ENCODE measurements at regions not wholly inside any gene's neighbourhood (a gene's known extent, or its start where the extent isn't known, plus 50 kb on each side); places are given as distances from the start of the nearest gene placed in this dataset.
A peak's percentile ranks its signal among the peaks of the same experiment; 100 is the strongest.

GRCh38 chr5:82784521-82784920, 292.7 kb downstream of the TMEM167A start:
- H3K27ac ChIP-seq, result no peak overlapping the region
- H3K36me3 ChIP-seq, result no peaks in the 10 kb centered on the region
- intact Hi-C loops (cut with DNase I), result loop anchor here in 1 of 2 donors (10.0 kb wide), 1 partner anchor 140 kb away; no protein-coding TSS in a partner anchor
- DNase-seq (no peak), ATAC-seq (no peak)
- no peak for TF ChIP-seq CTCF (IDR thresholded peaks at IDR 0.05)
- no peaks in the 10 kb centered on the region for H3K27me3 ChIP-seq
- no peaks in the 10 kb centered on the region for H3K9me3 ChIP-seq
- H3K4me1 ChIP-seq, result no peaks in the 10 kb centered on the region
- no peak overlapping the region for H3K4me3 ChIP-seq

- Histone ChIP-seq H3K4me1 (no peaks in the 10 kb centered on the region), H3K36me3 (no peaks in the 10 kb centered on the region), H3K27ac (no peak overlapping the region), H3K9me3 (no peaks in the 10 kb centered on the region), H3K27me3 (no peaks in the 10 kb centered on the region), H3K4me3 (no peak overlapping the region)
- no peak for TF ChIP-seq CTCF (IDR thresholded peaks at IDR 0.05)
- intact Hi-C loops (cut with DNase I), result no loop called here
- no peak for ATAC-seq
- DNase-seq, result no peak
These were observed 300.1 kb downstream of the TMEM167A start for GRCh38 chr5:82777106-82777505.

- H3K27me3 ChIP-seq, result no peaks in the 10 kb centered on the region
- no peak for ATAC-seq
- no peaks in the 10 kb centered on the region for H3K9me3 ChIP-seq
These were observed 304.9 kb downstream of the TMEM167A start for GRCh38 chr5:82772281-82772680.

GRCh38 chr5:82766206-82766605, 311.0 kb downstream of the TMEM167A start:
- Histone ChIP-seq H3K27me3 (no peaks in the 10 kb centered on the region), H3K4me3 (no peak overlapping the region), H3K4me1 (no peaks in the 10 kb centered on the region), H3K27ac (no peak overlapping the region), H3K9me3 (peaks cover 0 to 1% of the 10 kb centered on the region in 2 donors), H3K36me3 (no peaks in the 10 kb centered on the region)
- intact Hi-C loops (cut with DNase I), result no loop called here
- DNase-seq (no peak), ATAC-seq (no peak)
- TF ChIP-seq CTCF (IDR thresholded peaks at IDR 0.05), result no peak

More at GRCh38 chr5:82772281-82772680, 304.9 kb downstream of the TMEM167A start:
- no peak for TF ChIP-seq CTCF (IDR thresholded peaks at IDR 0.05)
- Histone ChIP-seq H3K27ac (no peak overlapping the region), H3K36me3 (no peaks in the 10 kb centered on the region), H3K4me1 (no peaks in the 10 kb centered on the region), H3K4me3 (no peak overlapping the region)
- intact Hi-C loops (cut with DNase I), result no loop called here
- no peak for DNase-seq

GRCh38 chr5:82765765-82766164, 311.4 kb downstream of the TMEM167A start:
- H3K9me3 ChIP-seq, result peaks cover 0 to 5% of the 10 kb centered on the region in 2 donors
- intact Hi-C loops (cut with DNase I), result no loop called here
- TF ChIP-seq CTCF (IDR thresholded peaks at IDR 0.05), result no peak
- no peaks in the 10 kb centered on the region for H3K36me3 ChIP-seq
- no peaks in the 10 kb centered on the region for H3K4me1 ChIP-seq
- no peak overlapping the region for H3K4me3 ChIP-seq
- H3K27me3 ChIP-seq, result no peaks in the 10 kb centered on the region
- DNase-seq, result no peak
- H3K27ac ChIP-seq, result no peak overlapping the region
- peak; percentile 81 for ATAC-seq
